Gastroesophageal sphincter (tissue), 4 donors: ENCODE measurements at regions not wholly inside any gene's neighbourhood (a gene's known extent, or its start where the extent isn't known, plus 50 kb on each side); places are given as distances from the start of the nearest gene placed in this dataset.

ENCODE experiments used
- ATAC-seq: fragments of 150-250 bp; one replicate; pipeline ENCODE4 v1.9.1; 2016; ENCODE audit warnings: mild to moderate bottlenecking, moderate library complexity
- H3K27ac ChIP-seq, 4 donors: fragments of 200-600 bp; sonication (generic) in 3 of 4; 1 replicate in 3 of 4; 2 replicates in 1 of 4; pipeline ENCODE4 v1.5.1; 2016 to 2019
- H3K27me3 ChIP-seq: fragments of 200-600 bp; sonication (generic); one replicate; pipeline ENCODE4 v1.5.1; 2019
- H3K36me3 ChIP-seq, 2 donors: fragments of 200-600 bp; sonication (generic); one replicate each; pipeline ENCODE4 v1.5.1; 2019; ENCODE audit warnings: control low read depth in 1 of 2
- H3K4me1 ChIP-seq, 3 donors: fragments of 200-600 bp; sonication (generic); 1 replicate in 2 of 3; 2 replicates in 1 of 3; pipeline ENCODE4 v1.5.1; 2016 to 2019; ENCODE audit warnings: control low read depth in 2 of 3
- H3K4me3 ChIP-seq, 2 donors: fragments of 200-600 bp; sonication (generic); one replicate each; pipeline ENCODE4 v1.5.1; 2019; ENCODE audit warnings: mild to moderate bottlenecking in 1 of 2, moderate library complexity in 1 of 2
- H3K9me3 ChIP-seq, 3 donors: fragments of 200-600 bp; sonication (generic); one replicate each; pipeline ENCODE4 v1.5.1; 2017 to 2019; ENCODE audit warnings: control low read depth in 2 of 3
- CTCF ChIP-seq, 4 experiments: fragments of 200-600 bp in 2 of 4; fragments of 450-650 bp in 2 of 4; sonication (generic) in 1 of 4; IDR thresholded peaks; one replicate each; pipeline ENCODE4 v1.5.1; 2017 to 2019; ENCODE audit warnings: antibody characterized with exemption in 4 of 4, mild to moderate bottlenecking in 2 of 4, moderate library complexity in 2 of 4
- EP300 ChIP-seq: sonication (generic); formaldehyde crosslinking; IDR thresholded peaks from one replicate; pipeline ENCODE4 v1.6.1; 2017; ENCODE audit warnings: antibody characterized with exemption, mild to moderate bottlenecking
- POLR2A ChIP-seq, 2 donors: fragments of 450-650 bp; IDR thresholded peaks; one replicate each; pipeline ENCODE4 v1.6.1; 2017; ENCODE audit warnings: antibody characterized with exemption in 2 of 2, mild to moderate bottlenecking in 2 of 2, moderate library complexity in 1 of 2
- POLR2AphosphoS5 ChIP-seq: sonication (generic); formaldehyde crosslinking; IDR thresholded peaks from one replicate; pipeline ENCODE4 v1.6.1; 2017; ENCODE audit warnings: antibody characterized with exemption
- WGBS, 2 donors: methylation state at CpG; one replicate each; pipeline ENCODE4 v1.1.5; 2018; ENCODE audit warnings: low coverage in 1 of 2; 5-methylcytosine and 5-hydroxymethylcytosine counted together

GRCh38 chr1:106722466-106722865 is 334.0 kb upstream of the PRMT6 start:
- Histone ChIP-seq H3K36me3 (no peaks in the 10 kb centered on the region), H3K4me3 (no peak overlapping the region), H3K4me1 (no peaks in the 10 kb centered on the region), H3K27me3 (no peaks in the 10 kb centered on the region), H3K9me3 (peaks cover 0 to 7% (median 0%) of the 10 kb centered on the region in 3 donors), H3K27ac (no peak overlapping the region)
- TF ChIP-seq EP300 (no peak), POLR2AphosphoS5 (no peak), POLR2A (IDR thresholded peaks at IDR 0.05) (no peak)
- ATAC-seq: no peak
- 0% methylated on average over 1 of the region's 1 CpG; no CpG with 5 or more reads in 1 of the 2 donors for WGBS, 2 donors

GRCh38 chr1:106727171-106727570 is 329.3 kb upstream of the PRMT6 start:
- Histone ChIP-seq H3K27me3 (no peaks in the 10 kb centered on the region), H3K9me3 (peaks cover 0 to 7% (median 0%) of the 10 kb centered on the region in 3 donors), H3K36me3 (no peaks in the 10 kb centered on the region), H3K27ac (no peak overlapping the region), H3K4me3 (no peak overlapping the region), H3K4me1 (no peaks in the 10 kb centered on the region)
- no peak for TF ChIP-seq POLR2AphosphoS5
- no peak for TF ChIP-seq EP300
- TF ChIP-seq POLR2A (IDR thresholded peaks at IDR 0.05): no peak
- TF ChIP-seq CTCF (IDR thresholded peaks at IDR 0.05): no peak
- 20 to 21% methylated on average over 1 to 3 of the region's 3 CpGs for WGBS, 2 donors
- no peak for ATAC-seq

GRCh38 chr1:106746448-106747085 is 309.9 kb upstream of the PRMT6 start:
- TF ChIP-seq POLR2A (IDR thresholded peaks at IDR 0.05): no peak
- TF ChIP-seq POLR2AphosphoS5: no peak
- TF ChIP-seq EP300: no peak
- no peak for TF ChIP-seq CTCF (IDR thresholded peaks at IDR 0.05)
- Histone ChIP-seq H3K9me3 (no peaks in the 10 kb centered on the region), H3K27me3 (no peaks in the 10 kb centered on the region), H3K36me3 (no peaks in the 10 kb centered on the region), H3K4me3 (no peak overlapping the region), H3K27ac (no peak overlapping the region), H3K4me1 (no peaks in the 10 kb centered on the region)
- ATAC-seq: no peak
- WGBS, 2 donors: 10 to 12% methylated on average over 2 of the region's 2 CpGs

- H3K9me3 ChIP-seq: no peaks in the 10 kb centered on the region
Measured at GRCh38 chr1:106747232-106747631, 309.2 kb upstream of the PRMT6 start.

GRCh38 chr1:106747791-106748190 is 308.7 kb upstream of the PRMT6 start:
- no peak overlapping the region for H3K27ac ChIP-seq
- 95% methylated on average over 2 of the region's 15 CpGs; no CpG with 5 or more reads in 1 of the 2 donors for WGBS, 2 donors

More at GRCh38 chr1:106747232-106747631, 309.2 kb upstream of the PRMT6 start:
- ATAC-seq: no peak
- no peaks in the 10 kb centered on the region for H3K27me3 ChIP-seq
- WGBS, 2 donors: 74% methylated on average over 2 of the region's 3 CpGs; no CpG with 5 or more reads in 1 of the 2 donors
- no peaks in the 10 kb centered on the region for H3K4me1 ChIP-seq
- no peak overlapping the region for H3K27ac ChIP-seq
- no peaks in the 10 kb centered on the region for H3K36me3 ChIP-seq
- TF ChIP-seq POLR2AphosphoS5 (no peak), EP300 (no peak), POLR2A (IDR thresholded peaks at IDR 0.05) (no peak), CTCF (IDR thresholded peaks at IDR 0.05) (no peak)
- no peak overlapping the region for H3K4me3 ChIP-seq

More at GRCh38 chr1:106747791-106748190, 308.7 kb upstream of the PRMT6 start:
- H3K9me3 ChIP-seq: no peaks in the 10 kb centered on the region
- no peak for TF ChIP-seq EP300
- no peak for TF ChIP-seq POLR2A (IDR thresholded peaks at IDR 0.05)
- no peak for TF ChIP-seq CTCF (IDR thresholded peaks at IDR 0.05)
- no peak for TF ChIP-seq POLR2AphosphoS5
- no peak for ATAC-seq
- no peak overlapping the region for H3K4me3 ChIP-seq
- H3K4me1 ChIP-seq: no peaks in the 10 kb centered on the region
- H3K27me3 ChIP-seq: no peaks in the 10 kb centered on the region
- H3K36me3 ChIP-seq: no peaks in the 10 kb centered on the region
